H1 (cell line): ENCODE measurements at regions not wholly inside any gene's neighbourhood (a gene's known extent, or its start where the extent isn't known, plus 50 kb on each side); places are given as distances from the start of the nearest gene placed in this dataset.

ENCODE experiments used
- CTCF ChIA-PET: fragments of 300-600 bp; sonication (Branson Sonifier 250); formaldehyde crosslinking; loops from one replicate; lab custom pipeline; 2021; ENCODE audit not compliant: partially characterized antibody; lab: Charles Lee
- POLR2A ChIA-PET: fragments of 300-600 bp; sonication (Branson Sonifier 250); formaldehyde crosslinking; loops from one replicate; lab custom pipeline; 2021; ENCODE audit warnings: inconsistent platforms; ENCODE audit not compliant: partially characterized antibody; lab: Charles Lee
- DNase-seq, 2 experiments: peaks; one replicate each; pipeline versions ENCODE4 v3.0.0 to v3.0.0-alpha.2; 2010 to 2022; ENCODE audit warnings: low spot score in 2 of 2, low read depth in 1 of 2, mixed read lengths in 1 of 2
- FAIRE-seq: peaks from 2 replicates; lab custom pipeline; 2011; peaks lifted over from hg19 to GRCh38; lab: Jason Lieb, UNC
- H2AFZ ChIP-seq: 2 replicates; pipeline ENCODE4 v1.8.1; 2012; ENCODE audit warnings: low read length, inconsistent platforms
- H2AK5ac ChIP-seq: 2 replicates; pipeline ENCODE4 v1.6.1; 2013; ENCODE audit warnings: low read depth, low read length
- H2BK120ac ChIP-seq: replicated peaks from 2 replicates; pipeline ENCODE3; 2013; ENCODE audit warnings: low read depth, low read length, inconsistent platforms
- H2BK12ac ChIP-seq: 2 replicates; pipeline ENCODE4 v1.6.1; 2013; ENCODE audit warnings: low read depth, low read length
- H2BK15ac ChIP-seq: 2 replicates; pipeline ENCODE4 v1.6.1; 2013; ENCODE audit warnings: low read length
- H2BK20ac ChIP-seq: 2 replicates; pipeline ENCODE4 v1.6.1; 2013; ENCODE audit warnings: low read length
- H2BK5ac ChIP-seq: 2 replicates; pipeline ENCODE4 v1.6.1; 2013; ENCODE audit warnings: low read depth, low read length
- H3K14ac ChIP-seq: 2 replicates; pipeline ENCODE4 v1.6.1; 2013; ENCODE audit warnings: inconsistent platforms; ENCODE audit not compliant: insufficient read length
- H3K18ac ChIP-seq: 2 replicates; pipeline ENCODE4 v1.6.1; 2013; ENCODE audit warnings: low read length; ENCODE audit errors: extremely low read depth
- H3K23ac ChIP-seq: 2 replicates; pipeline ENCODE4 v1.6.1; 2013; ENCODE audit warnings: inconsistent platforms; ENCODE audit not compliant: insufficient read length
- H3K23me2 ChIP-seq: 2 replicates; pipeline ENCODE4 v1.6.1; 2013; ENCODE audit warnings: low read depth, low read length
- H3K27ac ChIP-seq: 2 replicates; pipeline ENCODE4 v1.6.1; 2011; ENCODE audit warnings: low read depth, low read length, inconsistent platforms
- H3K27me3 ChIP-seq, 4 experiments: replicated peaks in 1 of 4; 1 replicate in 1 of 4; 2 replicates in 3 of 4; pipeline versions ENCODE4 v1.6.1 to v1.8.1; 2011 to 2013; ENCODE audit warnings: low read length in 3 of 4, mild to moderate bottlenecking in 3 of 4, inconsistent platforms in 2 of 4, mixed read lengths in 2 of 4, moderate library complexity in 1 of 4; ENCODE audit not compliant: control insufficient read depth in 3 of 4, insufficient read depth in 3 of 4; ENCODE audit errors: extremely low read depth in 1 of 4
- H3K36me3 ChIP-seq, 4 experiments: 2 replicates each; pipeline versions ENCODE4 v1.6.1 to v1.8.1; 2011 to 2013; ENCODE audit warnings: mild to moderate bottlenecking in 4 of 4, low read length in 3 of 4, moderate library complexity in 2 of 4, control low read depth in 1 of 4, inconsistent platforms in 1 of 4; ENCODE audit not compliant: insufficient read depth in 4 of 4, control insufficient read depth in 2 of 4
- H3K4ac ChIP-seq: replicated peaks from 2 replicates; pipeline ENCODE3; 2013; ENCODE audit warnings: low read length, low read depth, mixed read lengths, inconsistent platforms; ENCODE audit not compliant: insufficient read length
- H3K4me1 ChIP-seq, 4 experiments: replicated peaks in 1 of 4; 1 replicate in 1 of 4; 2 replicates in 3 of 4; pipeline versions ENCODE4 v1.6.1 to v1.8.1; 2011 to 2013; ENCODE audit warnings: low read length in 3 of 4, inconsistent platforms in 2 of 4, mixed read lengths in 1 of 4; ENCODE audit not compliant: insufficient read depth in 4 of 4, control insufficient read depth in 3 of 4
- H3K4me2 ChIP-seq, 2 experiments: 2 replicates each; pipeline versions ENCODE4 v1.6.1 to v1.8.1; 2011 to 2013; ENCODE audit warnings: low read depth in 2 of 2, low read length in 2 of 2, control low read depth in 1 of 2, inconsistent platforms in 1 of 2, mild to moderate bottlenecking in 1 of 2; ENCODE audit not compliant: insufficient read depth in 1 of 2
- H3K4me3 ChIP-seq, 4 experiments: fragments of 200-600, 300-600 bp in 1 of 4; sonication (generic), shearing (Covaris generic), sonication (Bioruptor Twin) in 1 of 4; 2 replicates each; pipeline versions ENCODE4 v1.5.1 to v1.8.1; 2011 to 2016; ENCODE audit warnings: low read length in 4 of 4, low read depth in 3 of 4, control low read depth in 2 of 4, inconsistent platforms in 2 of 4, mild to moderate bottlenecking in 2 of 4, mixed read lengths in 1 of 4, moderate library complexity in 1 of 4; ENCODE audit not compliant: insufficient read depth in 2 of 4; ENCODE audit errors: extremely low read depth in 1 of 4
- H3K56ac ChIP-seq: replicated peaks from 2 replicates; pipeline ENCODE3; 2013; ENCODE audit warnings: low read depth, mild to moderate bottlenecking, mixed read lengths, low read length, inconsistent platforms; ENCODE audit not compliant: insufficient read length
- H3K79me1 ChIP-seq: 2 replicates; pipeline ENCODE4 v1.6.1; 2013; ENCODE audit warnings: low read depth, low read length, control low read depth
- H3K79me2 ChIP-seq, 2 experiments: 2 replicates each; pipeline versions ENCODE4 v1.6.1 to v1.8.1; 2012 to 2013; ENCODE audit warnings: low read length in 2 of 2, mild to moderate bottlenecking in 2 of 2, inconsistent platforms in 1 of 2; ENCODE audit not compliant: insufficient read depth in 2 of 2, control insufficient read depth in 1 of 2
- H3K9ac ChIP-seq, 4 experiments: replicated peaks in 1 of 4; 1 replicate in 1 of 4; 2 replicates in 3 of 4; pipeline versions ENCODE4 v1.6.1 to v1.8.1; 2011 to 2013; ENCODE audit warnings: low read depth in 3 of 4, low read length in 3 of 4, control low read depth in 2 of 4, mild to moderate bottlenecking in 2 of 4, moderate library complexity in 2 of 4, inconsistent platforms in 1 of 4; ENCODE audit errors: extremely low read depth in 1 of 4
- H3K9me3 ChIP-seq, 2 experiments: 2 replicates each; pipeline versions ENCODE4 v1.6.1 to v1.8.1; 2012 to 2013; ENCODE audit warnings: mild to moderate bottlenecking in 2 of 2, moderate library complexity in 2 of 2, control low read depth in 1 of 2, inconsistent platforms in 1 of 2, low read depth in 1 of 2, low read length in 1 of 2, mixed read lengths in 1 of 2; ENCODE audit not compliant: insufficient read depth in 2 of 2
- H4K20me1 ChIP-seq, 2 experiments: replicated peaks in 1 of 2; 2 replicates each; pipeline versions ENCODE3 to v1.8.1; 2011 to 2013; ENCODE audit warnings: inconsistent platforms in 2 of 2, low read length in 2 of 2, mild to moderate bottlenecking in 1 of 2; ENCODE audit not compliant: insufficient read depth in 2 of 2, control insufficient read depth in 1 of 2
- H4K5ac ChIP-seq: 2 replicates; pipeline ENCODE4 v1.6.1; 2013; ENCODE audit warnings: low read length, low read depth, mixed read lengths, inconsistent platforms; ENCODE audit not compliant: insufficient read length
- H4K8ac ChIP-seq: 2 replicates; pipeline ENCODE4 v1.8.0; 2013; ENCODE audit warnings: mild to moderate bottlenecking, moderate library complexity, low read length, inconsistent platforms; ENCODE audit not compliant: insufficient read depth; ENCODE audit errors: extremely low read depth
- H4K91ac ChIP-seq: replicated peaks from 2 replicates; pipeline ENCODE3; 2013; ENCODE audit warnings: low read length, mixed read lengths, inconsistent platforms; ENCODE audit not compliant: insufficient read length
- CHD1 ChIP-seq: IDR thresholded peaks from 2 replicates; pipeline ENCODE4 v1.6.1; 2012; ENCODE audit warnings: low read depth, low read length, improper control_type of control experiment
- CTBP2 ChIP-seq: IDR thresholded peaks from 2 replicates; pipeline ENCODE4 v1.7.0; 2011; ENCODE audit warnings: borderline replicate concordance, mild to moderate bottlenecking, moderate library complexity, mixed read lengths, low read length; ENCODE audit not compliant: insufficient read depth, insufficient read length
- RNF2 ChIP-seq: fragments of 200-900, 300-1000 bp; sonication (generic); IDR thresholded peaks from 2 replicates; pipeline ENCODE4 v1.7.1; 2016; ENCODE audit warnings: borderline replicate concordance, low read depth, mild to moderate bottlenecking, antibody characterized with exemption, low read length; ENCODE audit not compliant: poor library complexity, severe bottlenecking; ENCODE audit errors: missing control alignments
- SIRT6 ChIP-seq: IDR thresholded peaks from one replicate; pipeline ENCODE4 v1.7.1; 2012; ENCODE audit warnings: low read length, inconsistent platforms
- SIX5 ChIP-seq: IDR thresholded peaks from 2 replicates; pipeline ENCODE4 v1.6.1; 2011; ENCODE audit warnings: mild to moderate bottlenecking, low read depth, low read length
- TBP ChIP-seq: IDR thresholded peaks from 2 replicates; pipeline ENCODE4 v1.6.1; 2011; ENCODE audit warnings: low read depth, low read length, improper control_type of control experiment
- TEAD4 ChIP-seq: IDR thresholded peaks from 2 replicates; pipeline ENCODE4 v1.6.1; 2012; ENCODE audit warnings: low read depth, low read length, inconsistent platforms, mixed read lengths
- ZNF274 ChIP-seq: IDR thresholded peaks from 2 replicates; pipeline ENCODE4 v1.7.0; 2012; ENCODE audit warnings: low read length, borderline replicate concordance; ENCODE audit errors: extremely low read depth
- WGBS, 2 experiments: shearing (Covaris generic) in 1 of 2; methylation state at CpG; one replicate each; pipeline versions ENCODE4 v1.1.6 to v1.1.7; 2013 to 2015; ENCODE audit warnings: low lambda C conversion rate in 2 of 2, mixed read lengths in 2 of 2, inconsistent platforms in 1 of 2, low coverage in 1 of 2, missing lambda C conversion rate in 1 of 2; ENCODE audit not compliant: insufficient replicate concordance in 2 of 2, insufficient coverage in 1 of 2, insufficient read length in 1 of 2; ENCODE audit errors: extremely low coverage in 1 of 2, missing lambda C conversion rate in 1 of 2; 5-methylcytosine and 5-hydroxymethylcytosine counted together
- TF ChIP-seq, protein P1 (sequence below): IDR thresholded peaks from 2 replicates; pipeline ENCODE4 v1.6.1; 2012; ENCODE audit warnings: inconsistent platforms

- no peaks in the 10 kb centered on the region for H4K20me1 ChIP-seq
- H3K27ac ChIP-seq, result no peak overlapping the region
- FAIRE-seq (no peak), DNase-seq (no peak)
- H2AFZ ChIP-seq, result no peak overlapping the region
- H3K79me2 ChIP-seq, result no peaks in the 10 kb centered on the region
- no peak overlapping the region for H2BK5ac ChIP-seq
- ChIA-PET POLR2A (no interaction called here), CTCF (no interaction called here)
- no peak overlapping the region for H2BK120ac ChIP-seq
- no peak overlapping the region for H3K18ac ChIP-seq
- H3K79me1 ChIP-seq, result no peaks in the 10 kb centered on the region
- no peak overlapping the region for H3K23ac ChIP-seq
- no peaks in the 10 kb centered on the region for H3K23me2 ChIP-seq
- H3K9ac ChIP-seq, result no peak overlapping the region
- no peak overlapping the region for H3K4ac ChIP-seq
- no peaks in the 10 kb centered on the region; a peak in 1 of 7 replicates for H3K27me3 ChIP-seq
- WGBS, 2 experiments, result 90% methylated on average over 1 of the region's 1 CpG; no CpG with 5 or more reads in 1 of the 2 experiments
- no peak overlapping the region for H4K91ac ChIP-seq
- no peak overlapping the region for H2BK12ac ChIP-seq
- no peak overlapping the region for H4K5ac ChIP-seq
- 0 out of 8 replicates have a peak, but pooled peaks cover 0 to 3% (median 0%) of the 10 kb centered on the region in 4 experiments for H3K36me3 ChIP-seq
- no peak overlapping the region for H2BK15ac ChIP-seq
- TF ChIP-seq SIX5, result no peak
- TF ChIP-seq CHD1, result no peak
- TF ChIP-seq ZNF274, result no peak
- TF ChIP-seq CTBP2, result no peak
- TF ChIP-seq TEAD4, result no peak
- no peak for TF ChIP-seq RNF2
- TF ChIP-seq, protein P1, sequence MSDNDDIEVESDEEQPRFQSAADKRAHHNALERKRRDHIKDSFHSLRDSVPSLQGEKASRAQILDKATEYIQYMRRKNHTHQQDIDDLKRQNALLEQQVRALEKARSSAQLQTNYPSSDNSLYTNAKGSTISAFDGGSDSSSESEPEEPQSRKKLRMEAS, result no peak
- TF ChIP-seq TBP, result no peak
- no peak for TF ChIP-seq SIRT6
- no peak overlapping the region for H3K4me3 ChIP-seq
- no peak overlapping the region for H3K4me2 ChIP-seq
- H2AK5ac ChIP-seq, result no peak overlapping the region
- H4K8ac ChIP-seq, result no peak overlapping the region
- peaks cover 4 to 11% (median 9%) of the 10 kb centered on the region in 4 experiments for H3K4me1 ChIP-seq
- no peak overlapping the region for H2BK20ac ChIP-seq
- peaks cover 2 to 5% of the 10 kb centered on the region in 2 experiments; a peak in 2 of 4 replicates for H3K9me3 ChIP-seq
- no peak overlapping the region for H3K56ac ChIP-seq
- no peak overlapping the region for H3K14ac ChIP-seq
Measured at GRCh38 chr14:56008150-56008549, 110.1 kb upstream of the PELI2 start.
